ENCODE measurements at regions not wholly inside any gene's neighbourhood (a gene's known extent, or its start where the extent isn't known, plus 50 kb on each side); places are given as distances from the start of the nearest gene placed in this dataset.

DNA sequence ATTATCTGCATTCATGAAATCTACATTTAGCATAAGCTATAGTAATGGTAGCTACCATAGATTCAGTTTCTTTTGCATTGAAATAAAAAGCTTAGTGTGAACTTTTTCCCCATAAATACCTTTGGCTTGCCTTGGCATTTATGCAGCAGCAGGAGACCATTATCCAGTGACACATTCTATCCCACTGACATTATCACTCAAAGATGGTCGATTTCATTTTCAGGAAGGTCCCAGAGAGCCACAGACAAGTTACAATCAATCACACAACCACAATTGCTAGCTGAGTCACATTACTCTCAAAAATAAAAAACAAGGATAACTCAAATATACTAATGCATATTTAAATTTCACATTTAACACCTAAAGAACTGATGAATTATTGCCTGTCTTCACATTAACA, 512.7 kb upstream of the CDH2 start:
- no peaks in the 10 kb centered on the region for H3K4me1 ChIP-seq (ENCODE audit: control insufficient read depth in 5 of 5, insufficient read depth in 5 of 5, low read length in 5 of 5)
- ATAC-seq (ENCODE audit: insufficient read depth, low FRiP score) (no peak), DNase-seq (no peak)
- H3K4me3 ChIP-seq, result no peak overlapping the region
- TF ChIP-seq, protein P1, sequence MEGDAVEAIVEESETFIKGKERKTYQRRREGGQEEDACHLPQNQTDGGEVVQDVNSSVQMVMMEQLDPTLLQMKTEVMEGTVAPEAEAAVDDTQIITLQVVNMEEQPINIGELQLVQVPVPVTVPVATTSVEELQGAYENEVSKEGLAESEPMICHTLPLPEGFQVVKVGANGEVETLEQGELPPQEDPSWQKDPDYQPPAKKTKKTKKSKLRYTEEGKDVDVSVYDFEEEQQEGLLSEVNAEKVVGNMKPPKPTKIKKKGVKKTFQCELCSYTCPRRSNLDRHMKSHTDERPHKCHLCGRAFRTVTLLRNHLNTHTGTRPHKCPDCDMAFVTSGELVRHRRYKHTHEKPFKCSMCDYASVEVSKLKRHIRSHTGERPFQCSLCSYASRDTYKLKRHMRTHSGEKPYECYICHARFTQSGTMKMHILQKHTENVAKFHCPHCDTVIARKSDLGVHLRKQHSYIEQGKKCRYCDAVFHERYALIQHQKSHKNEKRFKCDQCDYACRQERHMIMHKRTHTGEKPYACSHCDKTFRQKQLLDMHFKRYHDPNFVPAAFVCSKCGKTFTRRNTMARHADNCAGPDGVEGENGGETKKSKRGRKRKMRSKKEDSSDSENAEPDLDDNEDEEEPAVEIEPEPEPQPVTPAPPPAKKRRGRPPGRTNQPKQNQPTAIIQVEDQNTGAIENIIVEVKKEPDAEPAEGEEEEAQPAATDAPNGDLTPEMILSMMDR (IDR thresholded peaks at IDR 0.05; ENCODE audit: control extremely low read depth, extremely low read depth), result no peak
- 35 to 41% methylated on average over 1 of the region's 1 CpG for WGBS, 2 donors
- no peak overlapping the region for H3K27ac ChIP-seq (ENCODE audit: low read depth in 1 of 2, low read length in 1 of 2)
- no peaks in the 10 kb centered on the region for H3K36me3 ChIP-seq (ENCODE audit: control insufficient read depth in 4 of 4, insufficient read depth in 4 of 4, low read length in 4 of 4)
- no peaks in the 10 kb centered on the region for H3K9me3 ChIP-seq (ENCODE audit: control insufficient read depth in 4 of 4, insufficient read depth in 3 of 4, low read length in 3 of 4)
- no peaks in the 10 kb centered on the region for H3K27me3 ChIP-seq (ENCODE audit: control insufficient read depth in 3 of 3, insufficient read depth in 3 of 3, low read length in 2 of 3)
- no peak overlapping the region for H3K9ac ChIP-seq (ENCODE audit: insufficient read depth in 1 of 2, low read length in 2 of 2)

DNA sequence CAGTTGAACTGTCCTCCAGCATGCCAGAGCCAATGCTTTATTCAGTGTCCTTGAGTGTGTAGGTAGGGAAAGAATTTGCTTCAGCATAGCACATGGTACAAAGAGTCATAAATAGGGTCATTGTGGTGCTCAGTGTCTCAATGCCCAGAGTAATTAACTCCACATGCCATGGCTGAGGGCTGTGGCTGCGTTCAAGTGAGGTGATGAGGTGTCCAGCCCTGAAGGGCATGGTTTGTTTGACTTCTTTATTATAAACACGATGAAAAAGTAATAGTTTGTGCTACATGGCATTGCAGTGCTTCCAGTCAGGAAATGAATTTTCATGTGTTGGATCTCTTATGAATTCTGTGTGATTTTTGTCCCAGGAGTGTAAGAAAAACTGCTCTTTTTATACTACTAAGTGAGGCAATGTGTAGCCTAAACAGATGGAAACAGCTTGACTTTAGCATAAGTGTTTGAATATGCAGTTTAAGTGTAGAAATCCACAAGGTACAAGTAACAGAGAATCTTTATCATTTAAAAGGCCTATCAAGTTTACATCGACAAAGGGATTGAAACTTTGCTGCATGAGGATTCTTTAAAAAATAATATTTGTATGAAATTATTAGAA, 507.9 kb upstream of the CDH2 start:
- WGBS, 2 donors, result 58 to 70% methylated on average over 3 of the region's 3 CpGs
- no peaks in the 10 kb centered on the region for H3K27me3 ChIP-seq (ENCODE audit: control insufficient read depth in 3 of 3, insufficient read depth in 3 of 3, low read length in 2 of 3)
- H3K9ac ChIP-seq (ENCODE audit: insufficient read depth in 1 of 2, low read length in 2 of 2), result no peak overlapping the region
- ATAC-seq (ENCODE audit: insufficient read depth, low FRiP score) (no peak), DNase-seq (no peak)
- H3K9me3 ChIP-seq (ENCODE audit: control insufficient read depth in 4 of 4, insufficient read depth in 3 of 4, low read length in 3 of 4), result no peaks in the 10 kb centered on the region
- no peak overlapping the region for H3K4me3 ChIP-seq
- H3K36me3 ChIP-seq (ENCODE audit: control insufficient read depth in 4 of 4, insufficient read depth in 4 of 4, low read length in 4 of 4), result no peaks in the 10 kb centered on the region
- TF ChIP-seq, protein P1 (IDR thresholded peaks at IDR 0.05; ENCODE audit: control extremely low read depth, extremely low read depth), result no peak
- H3K4me1 ChIP-seq (ENCODE audit: control insufficient read depth in 5 of 5, insufficient read depth in 5 of 5, low read length in 5 of 5), result no peaks in the 10 kb centered on the region
- H3K27ac ChIP-seq (ENCODE audit: low read depth in 1 of 2, low read length in 1 of 2), result no peak overlapping the region

DNA sequence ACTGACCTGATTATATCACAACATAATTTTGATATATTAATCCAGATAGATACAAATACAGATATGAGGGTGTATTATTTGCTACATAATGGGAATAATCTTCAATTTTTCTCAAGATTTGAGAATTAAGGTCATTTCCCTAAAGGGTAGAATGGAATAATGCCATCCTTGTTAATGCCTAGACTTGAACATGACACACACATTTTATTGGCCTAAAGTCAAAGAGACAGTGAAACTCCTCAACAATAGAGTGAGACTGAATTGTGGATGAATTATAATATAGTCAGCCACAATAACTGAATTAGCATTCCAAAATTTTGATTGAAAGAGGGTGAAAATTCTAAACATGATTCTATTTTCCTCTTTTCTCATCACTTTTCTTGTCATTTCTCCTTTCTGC, 506.0 kb upstream of the CDH2 start:
- H3K27ac ChIP-seq (ENCODE audit: low read depth in 1 of 2, low read length in 1 of 2), result no peak overlapping the region
- no peaks in the 10 kb centered on the region for H3K9me3 ChIP-seq (ENCODE audit: control insufficient read depth in 4 of 4, insufficient read depth in 3 of 4, low read length in 3 of 4)
- no peaks in the 10 kb centered on the region for H3K36me3 ChIP-seq (ENCODE audit: control insufficient read depth in 4 of 4, insufficient read depth in 4 of 4, low read length in 4 of 4)
- no peaks in the 10 kb centered on the region for H3K27me3 ChIP-seq (ENCODE audit: control insufficient read depth in 3 of 3, insufficient read depth in 3 of 3, low read length in 2 of 3)
- DNase-seq, result no peak
- H3K4me3 ChIP-seq, result no peak overlapping the region
- no peak overlapping the region for H3K9ac ChIP-seq (ENCODE audit: insufficient read depth in 1 of 2, low read length in 2 of 2)
- TF ChIP-seq, protein P1 (IDR thresholded peaks at IDR 0.05; ENCODE audit: control extremely low read depth, extremely low read depth), result no peak
- no peaks in the 10 kb centered on the region for H3K4me1 ChIP-seq (ENCODE audit: control insufficient read depth in 5 of 5, insufficient read depth in 5 of 5, low read length in 5 of 5)
- ATAC-seq (ENCODE audit: insufficient read depth, low FRiP score), result no peak

DNA sequence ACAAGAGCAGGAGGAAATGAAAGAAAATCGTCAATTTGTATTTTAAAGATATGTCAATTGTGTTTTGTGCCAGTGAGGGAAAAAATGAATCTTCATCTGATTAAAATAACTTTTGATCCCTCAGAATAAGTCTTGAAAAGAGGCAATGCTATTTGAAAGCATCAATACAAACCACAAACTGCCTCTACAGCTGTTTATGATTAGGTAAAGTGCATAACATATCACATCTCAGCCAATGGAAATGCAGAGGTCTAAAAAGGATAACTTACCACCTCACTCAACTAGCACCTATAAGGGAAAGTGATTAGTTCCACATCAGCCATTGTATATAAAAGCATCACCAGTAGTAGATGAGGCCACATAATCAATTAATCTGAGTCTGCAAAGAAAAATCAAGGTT, 492.2 kb upstream of the CDH2 start:
- ATAC-seq (ENCODE audit: insufficient read depth, low FRiP score) (no peak), DNase-seq (no peak)
- H3K9ac ChIP-seq (ENCODE audit: insufficient read depth in 1 of 2, low read length in 2 of 2), result no peak overlapping the region
- H3K27ac ChIP-seq (ENCODE audit: low read depth in 1 of 2, low read length in 1 of 2), result no peak overlapping the region
- TF ChIP-seq, protein P1 (IDR thresholded peaks at IDR 0.05; ENCODE audit: control extremely low read depth, extremely low read depth), result no peak
- H3K4me3 ChIP-seq, result no peak overlapping the region
- no peaks in the 10 kb centered on the region for H3K27me3 ChIP-seq (ENCODE audit: control insufficient read depth in 3 of 3, insufficient read depth in 3 of 3, low read length in 2 of 3)
- peaks cover 0 to 4% (median 0%) of the 10 kb centered on the region in 4 donors for H3K9me3 ChIP-seq (ENCODE audit: control insufficient read depth in 4 of 4, insufficient read depth in 3 of 4, low read length in 3 of 4)
- WGBS, 2 donors, result 87 to 91% methylated on average over 1 of the region's 1 CpG
- no peaks in the 10 kb centered on the region for H3K4me1 ChIP-seq (ENCODE audit: control insufficient read depth in 5 of 5, insufficient read depth in 5 of 5, low read length in 5 of 5)
- peaks cover 0 to 1% (median 0%) of the 10 kb centered on the region in 4 donors for H3K36me3 ChIP-seq (ENCODE audit: control insufficient read depth in 4 of 4, insufficient read depth in 4 of 4, low read length in 4 of 4)

Data from lung (tissue), 11 donors.